ENCODE measurements at regions not wholly inside any gene's neighbourhood (a gene's known extent, or its start where the extent isn't known, plus 50 kb on each side); places are given as distances from the start of the nearest gene placed in this dataset.

DNA sequence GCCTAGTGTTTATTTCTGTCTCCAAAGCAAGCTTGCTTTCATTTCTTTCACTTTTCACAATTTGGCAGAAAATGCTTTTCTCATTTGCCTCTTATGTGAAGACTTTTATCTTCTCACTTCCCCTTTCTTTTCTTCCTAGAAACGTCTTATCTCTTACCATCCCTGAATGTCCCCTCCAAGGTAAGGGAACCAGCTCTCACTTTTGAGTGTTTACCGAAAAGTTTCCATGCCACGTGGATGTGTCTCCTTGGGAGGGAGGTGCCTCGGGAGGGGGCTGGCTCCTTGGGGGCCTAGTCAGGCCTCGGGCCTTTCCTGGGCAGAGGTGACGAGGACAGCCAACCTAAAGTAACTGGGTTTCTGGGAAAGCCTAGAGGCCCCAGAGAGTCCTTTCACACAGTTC lies 127.4 kb downstream of the CD24 start (continued):
- TF ChIP-seq, protein P1, sequence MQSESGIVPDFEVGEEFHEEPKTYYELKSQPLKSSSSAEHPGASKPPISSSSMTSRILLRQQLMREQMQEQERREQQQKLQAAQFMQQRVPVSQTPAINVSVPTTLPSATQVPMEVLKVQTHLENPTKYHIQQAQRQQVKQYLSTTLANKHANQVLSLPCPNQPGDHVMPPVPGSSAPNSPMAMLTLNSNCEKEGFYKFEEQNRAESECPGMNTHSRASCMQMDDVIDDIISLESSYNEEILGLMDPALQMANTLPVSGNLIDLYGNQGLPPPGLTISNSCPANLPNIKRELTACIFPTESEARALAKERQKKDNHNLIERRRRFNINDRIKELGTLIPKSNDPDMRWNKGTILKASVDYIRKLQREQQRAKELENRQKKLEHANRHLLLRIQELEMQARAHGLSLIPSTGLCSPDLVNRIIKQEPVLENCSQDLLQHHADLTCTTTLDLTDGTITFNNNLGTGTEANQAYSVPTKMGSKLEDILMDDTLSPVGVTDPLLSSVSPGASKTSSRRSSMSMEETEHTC (IDR thresholded peaks at IDR 0.05): no peak
- no peak for TF ChIP-seq SP1 (CRISPR knock-in tag; IDR thresholded peaks at IDR 0.05)
- TF ChIP-seq PRDM10 (IDR thresholded peaks at IDR 0.05; ENCODE audit: partially characterized antibody): no peak
- no peak for TF ChIP-seq CHD7 (IDR thresholded peaks at IDR 0.05; ENCODE audit: low read depth, low read length)
- no peak for TF ChIP-seq POLR2B (IDR thresholded peaks at IDR 0.05; ENCODE audit: low read depth, partially characterized antibody)
- no peak for TF ChIP-seq CREM (IDR thresholded peaks at IDR 0.05; ENCODE audit: low read depth)
- TF ChIP-seq BRD4 (IDR thresholded peaks at IDR 0.05): no peak
- no peak for TF ChIP-seq ZKSCAN3 (CRISPR knock-in tag; IDR thresholded peaks at IDR 0.05)
- TF ChIP-seq DDX20 (tag; IDR thresholded peaks at IDR 0.05; ENCODE audit: low read depth): no peak
- TF ChIP-seq, protein P2, sequence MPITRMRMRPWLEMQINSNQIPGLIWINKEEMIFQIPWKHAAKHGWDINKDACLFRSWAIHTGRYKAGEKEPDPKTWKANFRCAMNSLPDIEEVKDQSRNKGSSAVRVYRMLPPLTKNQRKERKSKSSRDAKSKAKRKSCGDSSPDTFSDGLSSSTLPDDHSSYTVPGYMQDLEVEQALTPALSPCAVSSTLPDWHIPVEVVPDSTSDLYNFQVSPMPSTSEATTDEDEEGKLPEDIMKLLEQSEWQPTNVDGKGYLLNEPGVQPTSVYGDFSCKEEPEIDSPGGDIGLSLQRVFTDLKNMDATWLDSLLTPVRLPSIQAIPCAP (CRISPR knock-in tag; IDR thresholded peaks at IDR 0.05; ENCODE audit: borderline replicate concordance): no peak
- no peak; the same call in 1 of the 2 replicates for TF ChIP-seq PHF8 (IDR thresholded peaks at IDR 0.05; ENCODE audit: borderline replicate concordance, low read length)

Data from K562 (cell line).